ENCODE measurements at regions not wholly inside any gene's neighbourhood (a gene's known extent, or its start where the extent isn't known, plus 50 kb on each side); places are given as distances from the start of the nearest gene placed in this dataset.

GRCh38 chr5:68086857-68087256 lies 128.7 kb upstream of the PIK3R1 start:
- TF ChIP-seq, protein P1, sequence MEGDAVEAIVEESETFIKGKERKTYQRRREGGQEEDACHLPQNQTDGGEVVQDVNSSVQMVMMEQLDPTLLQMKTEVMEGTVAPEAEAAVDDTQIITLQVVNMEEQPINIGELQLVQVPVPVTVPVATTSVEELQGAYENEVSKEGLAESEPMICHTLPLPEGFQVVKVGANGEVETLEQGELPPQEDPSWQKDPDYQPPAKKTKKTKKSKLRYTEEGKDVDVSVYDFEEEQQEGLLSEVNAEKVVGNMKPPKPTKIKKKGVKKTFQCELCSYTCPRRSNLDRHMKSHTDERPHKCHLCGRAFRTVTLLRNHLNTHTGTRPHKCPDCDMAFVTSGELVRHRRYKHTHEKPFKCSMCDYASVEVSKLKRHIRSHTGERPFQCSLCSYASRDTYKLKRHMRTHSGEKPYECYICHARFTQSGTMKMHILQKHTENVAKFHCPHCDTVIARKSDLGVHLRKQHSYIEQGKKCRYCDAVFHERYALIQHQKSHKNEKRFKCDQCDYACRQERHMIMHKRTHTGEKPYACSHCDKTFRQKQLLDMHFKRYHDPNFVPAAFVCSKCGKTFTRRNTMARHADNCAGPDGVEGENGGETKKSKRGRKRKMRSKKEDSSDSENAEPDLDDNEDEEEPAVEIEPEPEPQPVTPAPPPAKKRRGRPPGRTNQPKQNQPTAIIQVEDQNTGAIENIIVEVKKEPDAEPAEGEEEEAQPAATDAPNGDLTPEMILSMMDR (IDR thresholded peaks at IDR 0.05), result no peak
- no peak for TF ChIP-seq EZH2phosphoT487 (IDR thresholded peaks at IDR 0.05)

Measured in neural progenitor cell (in vitro differentiated cells).